ENCODE measurements at regions not wholly inside any gene's neighbourhood (a gene's known extent, or its start where the extent isn't known, plus 50 kb on each side); places are given as distances from the start of the nearest gene placed in this dataset.

DNA sequence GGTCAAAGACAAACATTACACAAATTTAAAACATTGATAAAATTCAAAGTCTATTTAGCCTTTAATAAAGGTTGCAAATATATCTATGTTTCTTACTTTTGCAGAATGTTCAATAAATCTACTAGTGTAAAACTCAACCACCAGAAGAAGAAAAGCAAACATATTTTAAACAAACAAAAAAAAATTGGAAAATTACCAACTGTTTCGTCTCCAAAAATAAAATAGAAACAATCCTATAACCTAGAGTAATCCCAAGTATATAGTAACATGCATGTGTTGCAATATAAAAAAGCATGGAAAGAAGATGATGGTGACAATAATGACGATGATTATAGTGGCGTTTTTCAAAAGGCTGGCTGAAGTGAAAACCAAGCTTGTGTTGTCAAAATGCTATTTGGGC lies 86.0 kb upstream of the PAPPA start:
- DNase-seq = no peak

DNA sequence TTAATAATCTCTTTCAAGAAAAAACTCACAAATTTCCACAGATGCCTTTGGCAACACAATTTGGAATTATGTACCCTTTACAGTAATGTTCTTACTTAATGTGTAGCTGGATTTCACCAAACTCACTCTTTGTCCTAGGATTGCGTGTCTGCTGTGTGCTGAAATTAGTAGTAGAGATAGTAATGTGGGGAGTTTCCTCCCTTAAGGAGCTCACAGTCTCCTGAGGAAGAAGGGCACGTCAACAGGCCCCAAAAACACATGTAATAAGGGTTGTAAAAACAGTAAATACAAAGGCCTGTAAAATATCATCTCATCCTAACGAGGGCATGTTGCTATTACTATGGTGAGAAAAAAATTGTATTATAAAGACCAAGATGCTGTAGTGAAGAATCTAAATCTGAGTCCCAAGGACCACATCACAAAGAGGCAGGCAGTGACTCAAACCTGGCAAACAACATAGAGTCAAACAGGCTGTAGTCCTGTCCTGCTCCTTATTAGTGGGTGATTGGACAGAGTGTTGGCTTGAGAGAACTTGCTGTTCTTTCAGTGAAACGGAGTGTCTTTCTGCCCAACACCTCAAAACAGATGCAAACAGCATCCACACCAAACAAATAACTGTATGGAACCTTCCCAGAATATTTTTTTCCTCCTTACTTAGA lies 83.2 kb upstream of the PAPPA start:
- DNase-seq = no peak

DNA sequence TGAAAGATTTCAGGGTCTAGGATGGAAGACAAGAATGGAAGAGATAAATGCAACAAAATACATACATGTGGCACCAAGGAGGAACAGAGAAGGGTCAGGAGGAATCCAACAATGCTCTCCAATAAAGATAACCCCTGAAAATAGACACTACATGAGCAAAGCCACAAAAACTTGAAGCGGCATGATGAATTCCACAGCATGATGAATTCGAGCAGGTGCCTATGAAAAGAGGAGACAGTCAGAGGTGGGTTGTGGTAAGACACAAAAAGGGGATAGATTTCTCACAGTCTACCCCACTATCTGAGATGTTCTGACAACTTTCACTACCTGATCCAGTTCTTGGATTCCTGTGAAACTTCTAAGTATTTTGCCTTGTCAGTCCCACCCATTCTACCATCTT lies 81.5 kb upstream of the PAPPA start:
- DNase-seq = no peak

DNA sequence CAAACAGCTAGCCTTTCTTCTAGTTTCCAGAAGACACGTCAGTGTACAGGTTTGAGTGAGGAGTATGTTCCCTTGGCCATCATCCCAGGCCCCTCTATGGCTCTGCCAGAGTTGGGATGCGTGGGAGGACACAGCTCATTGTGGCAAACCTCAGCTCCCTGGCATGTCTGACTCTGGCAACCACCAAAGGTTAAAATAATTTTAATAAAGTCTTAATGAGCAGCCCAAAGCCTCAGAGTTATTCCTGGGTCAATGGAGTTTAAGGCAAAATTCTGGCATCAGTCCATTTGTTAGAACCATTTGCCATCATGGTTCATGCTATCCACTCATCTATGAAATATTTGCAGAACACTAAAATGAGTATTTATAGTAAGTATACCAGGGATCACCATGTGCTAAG lies 79.8 kb upstream of the PAPPA start:
- no peak for DNase-seq

DNA sequence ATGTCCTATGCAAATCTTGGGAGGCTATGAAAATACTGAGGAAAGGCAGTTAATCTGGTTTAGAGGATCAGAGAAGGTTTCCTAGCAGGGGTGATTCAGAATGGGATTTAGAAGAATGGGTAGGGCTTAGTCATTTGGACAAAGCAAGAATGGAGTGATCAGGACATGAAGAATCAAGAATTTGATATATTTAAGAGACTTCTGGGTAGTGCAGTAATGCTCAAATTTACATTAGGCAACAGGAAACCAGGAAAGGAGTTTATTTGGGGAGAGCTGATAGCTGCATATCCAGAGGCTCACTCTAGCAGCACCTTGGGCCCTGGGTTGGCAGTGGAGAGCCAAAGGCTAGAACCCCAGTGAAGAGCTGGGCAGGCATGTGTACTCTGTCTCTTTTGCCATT lies 78.9 kb upstream of the PAPPA start:
- DNase-seq = no peak

DNA sequence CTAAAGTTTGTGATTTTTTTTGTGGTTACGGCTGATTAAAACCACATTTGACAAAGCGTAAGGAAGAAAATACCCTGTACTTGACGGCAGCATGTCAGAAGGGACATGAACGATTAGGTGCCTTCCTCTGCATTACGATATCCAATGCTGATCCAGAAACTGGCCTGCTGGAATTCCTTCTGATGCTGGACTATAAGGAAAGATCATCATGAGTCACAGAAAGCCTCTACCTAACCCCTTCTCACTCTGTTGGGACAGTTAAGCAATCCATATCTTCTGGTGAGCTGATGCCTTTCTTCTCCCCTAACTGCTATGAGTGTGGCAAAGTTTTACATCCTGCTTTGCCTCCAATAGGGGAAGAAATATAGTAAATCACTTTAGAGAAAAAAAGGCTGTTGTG lies 78.4 kb upstream of the PAPPA start:
- no peak for DNase-seq

DNA sequence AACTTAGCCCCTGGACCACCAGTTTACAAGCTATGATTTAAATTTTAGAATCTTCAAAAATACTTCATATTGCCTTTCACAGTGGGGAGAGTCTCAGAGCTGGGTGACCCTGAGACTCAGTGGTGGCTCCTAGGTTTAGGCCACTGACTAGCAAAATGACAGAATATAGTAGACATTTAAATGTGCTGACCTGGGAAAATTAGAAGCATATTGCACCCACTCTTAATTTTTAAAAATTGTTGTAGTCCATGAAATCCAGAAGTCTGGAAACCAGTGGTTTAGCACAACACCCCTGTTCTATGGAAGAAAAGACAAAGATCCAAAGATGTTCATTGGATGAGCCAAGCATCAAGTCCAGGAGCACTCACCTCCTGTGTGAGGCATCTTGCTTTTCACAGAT lies 75.0 kb upstream of the PAPPA start:
- DNase-seq = no peak

DNA sequence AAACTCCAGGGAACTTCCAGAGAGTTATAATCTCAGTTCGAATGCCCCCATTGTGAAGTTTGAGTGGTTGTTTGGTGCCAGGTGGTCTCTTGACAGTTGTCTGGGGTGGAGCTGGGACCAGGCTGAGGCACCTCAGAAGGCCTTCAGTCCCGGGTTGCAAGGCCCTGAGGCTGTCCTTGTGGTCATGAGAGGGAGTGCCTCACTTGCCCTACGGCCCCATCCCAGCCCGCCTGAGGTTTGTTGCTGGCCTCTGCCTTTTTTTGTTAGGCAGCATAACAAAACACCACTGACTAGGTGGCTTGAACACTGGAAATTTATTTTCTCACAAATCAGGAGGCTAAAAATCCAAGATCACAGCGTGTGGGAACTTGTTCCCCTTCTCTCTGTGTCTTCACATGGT lies 73.0 kb upstream of the PAPPA start:
- no peak for DNase-seq

DNA sequence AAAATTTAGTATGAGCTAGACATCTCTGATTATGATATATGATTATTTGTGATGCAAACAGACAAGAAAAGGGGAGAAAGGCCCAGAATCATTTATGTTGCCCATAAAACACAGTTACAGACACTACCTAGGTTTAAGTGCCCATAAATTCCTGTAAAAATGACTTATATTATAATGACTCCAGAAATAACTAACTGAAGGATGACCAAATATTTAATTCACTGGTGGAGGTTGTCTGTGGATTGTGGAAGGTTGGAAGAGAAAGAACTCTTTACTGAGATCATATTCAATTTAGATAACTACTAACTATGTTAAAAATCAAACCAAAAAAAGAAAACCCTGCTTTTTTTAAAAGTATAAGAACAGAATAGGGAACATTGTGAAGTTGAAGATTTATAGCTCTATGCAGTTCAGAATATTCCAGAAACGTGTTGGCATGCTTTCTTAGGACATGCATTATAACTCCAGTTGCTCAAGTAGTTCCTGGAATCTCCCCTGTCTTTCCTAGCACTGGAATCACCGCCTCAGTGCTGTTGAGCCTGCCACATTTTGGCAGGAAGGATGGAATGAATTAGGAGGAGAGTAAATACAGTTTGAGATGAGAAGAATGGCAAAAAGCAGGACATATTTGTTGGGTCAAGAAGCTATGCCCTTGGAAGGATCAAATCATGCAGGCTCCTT lies 72.0 kb upstream of the PAPPA start:
- no peak for DNase-seq

DNA sequence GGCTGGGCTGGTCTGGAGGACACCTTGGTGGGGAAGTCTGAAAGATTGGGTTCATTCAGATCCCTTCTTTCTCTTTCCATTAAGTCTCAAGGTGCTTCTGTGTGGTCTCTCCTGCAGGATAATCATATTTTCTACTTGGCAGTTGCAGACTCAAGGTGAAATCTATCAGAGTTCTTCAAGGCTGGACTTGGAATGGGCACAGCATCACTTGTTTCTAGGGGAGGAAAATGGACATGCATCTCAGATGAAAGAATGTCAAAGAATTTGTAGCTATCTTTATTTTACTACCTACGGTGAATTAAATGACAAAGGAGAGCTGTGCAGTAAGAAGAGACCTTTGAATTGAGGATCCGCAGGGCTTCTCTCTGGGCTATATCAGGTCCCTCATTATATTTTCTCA lies 69.8 kb upstream of the PAPPA start:
- DNase-seq = no peak

DNA sequence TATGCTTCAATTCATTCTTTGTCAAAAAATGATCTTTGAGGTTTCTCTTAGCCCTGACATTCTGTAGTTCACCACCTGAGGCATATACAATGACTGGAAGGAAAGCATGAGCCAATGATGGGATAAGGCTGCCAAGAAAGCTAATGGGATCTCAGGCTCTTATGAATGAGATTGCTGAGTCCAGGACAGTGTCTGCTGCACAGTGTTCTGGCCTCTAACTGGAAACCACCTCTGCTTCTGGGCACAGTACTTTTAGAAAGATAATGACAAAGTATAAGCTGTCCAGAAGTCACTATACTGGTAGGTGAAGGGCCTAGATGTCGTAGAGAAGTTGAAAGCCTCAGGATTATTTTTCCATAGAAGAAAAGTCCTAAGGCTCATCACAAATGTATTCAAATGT lies 69.1 kb upstream of the PAPPA start:
- no peak for DNase-seq

DNA sequence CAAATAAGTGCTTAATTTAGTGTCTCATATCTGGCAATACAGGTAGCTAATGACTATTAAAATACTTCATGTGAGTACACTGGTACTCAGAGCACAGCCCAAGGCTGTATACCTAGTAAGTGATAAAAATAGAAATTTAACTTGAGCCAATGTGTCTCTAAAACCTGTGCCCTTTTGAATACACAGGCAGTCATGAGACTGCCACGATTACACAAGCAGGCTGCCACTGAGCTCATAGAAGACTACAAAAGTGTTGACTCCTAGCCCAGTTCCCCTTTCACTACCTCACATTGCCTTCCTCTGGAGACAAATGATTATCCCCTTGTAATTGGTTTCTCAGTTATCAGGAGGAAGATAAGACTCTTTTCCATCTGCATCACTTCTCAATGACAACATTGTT lies 66.3 kb upstream of the PAPPA start:
- DNase-seq = no peak

DNA sequence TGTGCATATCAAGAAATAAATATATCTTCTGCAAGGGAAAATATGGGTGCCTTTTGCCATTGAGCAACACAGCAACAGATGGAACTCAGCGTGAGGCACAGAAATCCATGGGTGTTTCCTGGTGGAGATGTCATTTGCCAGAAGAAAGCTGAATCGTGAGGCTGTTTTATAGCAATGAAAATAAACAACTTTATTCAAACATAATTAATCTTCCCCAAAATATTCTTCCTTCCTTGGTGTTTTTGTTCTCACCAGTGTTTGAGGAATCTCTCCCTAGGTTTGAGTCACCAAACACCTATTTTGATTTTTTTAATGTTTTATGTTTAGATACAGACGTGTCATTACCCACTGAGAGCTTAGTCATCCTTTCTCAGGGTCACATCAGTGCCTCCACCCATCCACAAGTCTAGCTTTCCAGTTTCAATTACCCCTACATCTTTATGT lies 65.8 kb upstream of the PAPPA start:
- DNase-seq = peak in 1 of 2 experiments; percentile 7

DNA sequence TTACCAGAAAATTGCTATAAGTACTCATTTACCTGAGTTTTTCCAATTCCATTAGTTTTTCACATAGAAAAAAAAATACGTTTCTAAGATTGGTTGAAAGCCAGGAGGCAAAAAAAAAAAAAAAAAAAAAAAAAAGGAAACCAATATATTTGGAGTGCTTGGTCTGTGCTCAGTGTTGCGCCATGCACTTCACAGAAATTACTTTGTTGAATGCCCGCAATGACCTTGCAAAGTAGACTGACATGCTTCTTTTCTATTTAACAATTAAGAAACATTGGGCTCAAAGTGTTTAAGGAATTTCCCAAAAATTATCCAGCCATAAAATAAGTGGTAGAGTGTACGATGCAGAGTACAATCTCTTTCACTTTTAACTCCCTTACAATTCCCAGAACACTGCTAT lies 65.2 kb upstream of the PAPPA start:
- DNase-seq = no peak

DNA sequence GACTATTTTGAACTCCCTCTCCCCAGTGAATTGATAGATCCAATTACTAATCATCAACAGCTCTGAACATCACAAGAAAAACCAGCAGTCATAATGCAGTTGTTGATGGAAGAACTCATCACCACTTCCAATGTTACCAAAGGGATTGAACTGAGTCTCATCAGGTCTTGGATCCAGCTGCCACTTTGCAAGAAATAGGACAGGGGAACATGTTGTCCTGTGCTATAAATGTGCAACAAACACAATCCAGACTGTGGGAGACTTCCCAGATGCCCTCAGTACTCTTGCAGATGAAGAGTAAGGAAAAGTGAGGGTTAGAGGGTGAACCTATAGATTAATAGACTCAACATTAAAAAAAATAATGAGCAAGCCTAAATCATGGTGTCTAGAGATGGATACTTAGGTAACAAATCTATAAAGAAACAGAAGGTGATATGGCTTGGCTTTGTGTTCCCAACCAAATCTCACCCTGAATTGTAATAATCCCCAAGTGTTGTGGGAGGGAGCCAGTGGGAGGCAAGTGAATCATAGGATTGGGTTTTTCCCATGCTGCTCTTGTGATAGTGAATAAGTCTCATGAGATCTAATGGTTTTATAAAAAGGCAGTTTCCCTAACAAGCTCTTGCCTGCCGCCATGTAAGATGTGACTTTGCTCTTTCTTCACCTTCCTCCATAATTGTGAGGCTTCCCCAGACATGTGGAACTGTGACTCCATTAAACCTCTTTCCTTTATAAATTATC lies 63.4 kb upstream of the PAPPA start:
- DNase-seq = no peak

DNA sequence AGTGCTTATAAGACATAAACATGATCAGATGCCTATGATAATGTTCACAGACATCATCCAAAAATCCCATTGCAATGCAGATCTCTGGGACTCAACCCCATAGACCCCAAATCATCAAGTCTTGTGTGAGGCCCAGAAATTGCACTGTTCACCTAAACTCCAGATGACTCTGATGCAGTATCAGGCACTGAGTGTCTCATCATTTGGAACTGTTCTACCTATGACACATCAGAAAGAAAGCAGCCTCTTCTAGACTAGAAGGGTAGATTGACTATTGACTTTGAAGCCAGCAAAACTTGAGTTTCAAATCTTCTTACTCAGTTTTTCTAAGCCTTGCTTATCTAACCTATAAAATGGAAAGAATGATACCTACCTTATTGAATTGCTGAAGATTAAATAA lies 58.7 kb upstream of the PAPPA start:
- DNase-seq = no peak

DNA sequence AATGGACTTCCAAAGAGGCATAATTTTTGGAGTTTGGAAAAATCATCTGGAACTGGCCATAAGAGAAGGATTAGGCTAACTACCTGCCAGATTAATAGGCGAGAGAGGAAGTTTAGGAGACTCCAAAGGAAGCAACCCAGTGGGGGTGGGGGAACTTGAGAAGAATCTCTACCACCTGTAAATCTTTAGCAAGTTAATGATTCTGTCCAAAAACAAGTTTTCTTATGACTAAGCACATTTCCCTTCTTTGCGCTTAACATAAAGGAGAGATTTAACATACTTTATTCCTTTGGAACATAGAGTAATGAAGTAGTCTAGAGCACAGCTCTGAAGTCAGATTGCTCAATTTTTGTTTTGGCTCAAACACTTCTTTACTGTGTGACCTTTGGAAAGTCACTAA lies 58.2 kb upstream of the PAPPA start:
- DNase-seq = no peak

DNA sequence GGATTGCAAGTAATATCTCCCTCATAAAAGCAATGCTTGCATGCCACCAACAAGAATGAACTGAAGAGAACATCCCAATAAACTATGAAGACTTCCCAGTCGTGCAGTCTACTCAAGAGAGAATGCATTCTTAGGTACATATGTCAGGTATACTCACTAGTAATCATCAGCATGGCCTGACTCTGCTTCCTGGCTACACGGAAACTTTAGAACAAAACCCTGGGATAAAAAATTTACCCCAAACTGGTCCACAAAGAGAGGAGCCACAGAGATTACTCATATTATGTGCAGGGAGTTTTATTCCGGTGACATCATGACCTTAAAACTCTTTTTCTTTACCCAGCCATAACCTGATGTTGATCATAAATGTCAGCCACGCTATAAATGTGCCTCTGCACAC lies 57.5 kb upstream of the PAPPA start:
- DNase-seq = no peak

DNA sequence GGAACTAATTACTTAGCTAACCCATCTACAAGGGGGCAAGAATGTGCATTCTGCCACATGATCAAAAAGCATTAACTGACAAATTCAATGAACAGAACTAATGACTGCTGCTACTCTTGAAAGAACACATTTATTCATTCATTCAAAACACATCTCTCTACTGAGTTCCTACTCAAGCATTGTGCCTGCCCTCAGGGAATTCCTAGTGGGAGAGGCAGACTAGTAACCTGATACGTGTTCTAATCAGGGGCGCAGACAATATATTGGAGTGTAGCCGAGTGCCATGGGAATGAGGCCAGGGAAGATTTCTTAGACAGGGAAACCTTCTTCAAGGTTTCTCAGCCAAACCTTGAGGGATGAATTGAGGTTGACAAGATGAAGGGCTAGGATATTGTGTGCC lies 56.7 kb upstream of the PAPPA start:
- DNase-seq = no peak

DNA sequence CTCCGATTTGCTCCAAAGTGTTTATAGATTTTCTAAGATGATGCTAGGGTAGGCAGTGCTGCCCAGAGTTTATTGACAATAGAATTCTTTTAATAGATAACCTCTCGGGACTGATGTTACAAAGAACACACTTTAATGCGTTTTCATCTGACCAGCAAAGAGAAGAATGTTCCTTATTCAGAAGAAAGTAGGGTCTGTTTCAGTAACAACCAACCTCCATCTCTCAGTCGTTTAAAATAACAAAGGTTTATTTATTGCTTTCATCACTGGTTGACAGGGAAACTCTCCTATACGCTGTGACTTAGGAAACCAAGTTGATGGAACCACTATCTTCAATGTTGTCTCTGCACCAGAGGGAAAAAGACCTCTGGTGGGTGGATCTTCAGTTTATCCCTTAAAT lies 55.1 kb upstream of the PAPPA start:
- DNase-seq = no peak

DNA sequence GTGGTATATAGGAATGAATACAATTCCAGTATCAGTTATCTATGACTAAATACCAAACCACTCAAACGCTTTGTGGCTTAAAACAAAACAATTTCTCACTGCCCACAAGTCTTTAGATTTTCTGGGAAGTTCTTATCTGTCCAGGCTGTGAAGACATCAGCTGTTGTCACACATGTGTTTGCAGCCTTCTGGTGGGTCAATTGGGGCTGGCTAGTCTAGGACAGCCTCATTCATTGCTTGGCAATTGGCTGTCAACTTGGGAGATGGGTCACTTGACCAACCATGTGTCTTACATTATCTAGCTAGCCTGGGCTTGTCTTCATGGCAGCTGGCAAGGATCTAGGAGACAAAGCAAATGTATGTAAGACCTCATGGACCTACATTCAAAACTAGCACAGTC lies 53.8 kb upstream of the PAPPA start:
- DNase-seq = no peak

DNA sequence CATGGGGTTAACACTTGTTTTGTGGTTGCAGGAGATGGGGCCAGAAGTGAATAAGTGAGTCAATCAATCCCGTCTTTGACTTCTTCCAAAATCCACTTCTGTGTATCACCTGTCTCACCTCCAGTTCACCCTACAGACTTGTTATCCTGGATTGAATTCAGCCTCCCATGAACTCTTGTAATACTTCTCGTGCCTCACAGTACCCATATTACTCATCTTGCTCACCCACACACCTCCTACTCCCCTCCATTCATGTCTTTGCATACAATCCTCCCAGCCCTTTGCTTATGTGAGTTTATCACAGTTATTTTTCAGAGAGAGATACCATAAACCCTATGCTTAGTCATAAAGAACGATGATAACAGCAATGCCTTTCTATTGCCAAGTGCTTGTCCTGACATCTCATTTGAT lies 52.9 kb upstream of the PAPPA start:
- no peak for DNase-seq

DNA sequence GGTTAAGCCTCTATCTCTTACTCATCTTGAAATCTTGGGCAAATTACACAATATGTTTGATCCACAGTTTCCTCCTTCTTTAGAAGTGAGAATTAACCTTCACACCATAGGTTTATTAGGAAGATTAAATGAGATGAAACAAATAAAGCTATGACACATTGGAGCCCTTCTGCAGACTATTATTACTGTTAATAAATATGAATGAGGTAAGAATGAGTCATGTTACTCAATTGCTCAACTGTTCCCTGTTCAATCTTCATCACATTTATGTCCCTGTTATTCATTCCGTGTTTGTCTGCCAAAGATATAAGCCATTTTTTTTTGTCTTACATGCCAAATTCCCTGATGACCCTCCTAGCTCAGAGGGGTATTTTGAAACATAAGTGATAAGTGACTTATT lies 52.1 kb upstream of the PAPPA start:
- DNase-seq = no peak

DNA sequence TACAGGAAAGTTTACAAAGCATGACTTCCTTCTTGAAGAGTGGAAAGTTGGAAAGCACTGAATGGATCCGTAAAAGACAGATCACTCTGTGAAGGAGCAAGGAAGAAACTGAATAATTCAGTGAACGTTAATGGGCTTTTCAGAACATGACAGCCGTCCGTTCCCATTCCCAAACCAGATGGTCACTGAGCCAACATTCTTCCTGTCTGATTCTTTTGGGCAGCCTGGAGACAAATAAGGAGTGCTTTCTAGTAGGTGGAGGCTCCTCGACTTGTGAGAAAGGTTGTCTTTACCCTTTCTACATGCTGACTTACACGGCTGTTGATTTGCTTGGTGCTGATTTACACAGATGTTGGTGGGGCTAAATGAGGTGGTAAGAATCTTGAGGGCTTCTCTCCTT lies 51.0 kb upstream of the PAPPA start:
- no peak for DNase-seq
